ENCODE measurements at regions not wholly inside any gene's neighbourhood (a gene's known extent, or its start where the extent isn't known, plus 50 kb on each side); places are given as distances from the start of the nearest gene placed in this dataset.

DNA sequence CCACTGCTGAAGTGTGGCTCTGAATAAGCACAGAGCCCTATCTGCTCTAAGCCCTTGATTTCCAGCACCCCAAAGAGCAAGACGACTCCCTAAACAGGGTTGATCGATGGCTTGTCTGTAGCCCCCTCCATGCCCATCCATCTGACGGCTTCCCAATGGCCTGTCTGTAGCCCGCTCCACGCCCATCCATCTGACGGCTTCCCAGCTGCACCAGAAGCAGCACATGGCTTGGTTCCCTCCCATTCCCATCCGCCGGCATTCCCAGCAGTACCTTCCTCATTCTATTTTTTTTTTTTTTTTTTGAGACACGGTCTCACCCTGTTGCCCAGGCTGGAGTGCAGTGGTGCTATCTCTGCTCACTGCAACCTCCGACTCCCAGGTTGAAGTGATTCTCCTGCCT, 64.5 kb downstream of the RBFOX3 start:
- no peak for TF ChIP-seq TAF1 (IDR thresholded peaks at IDR 0.05; ENCODE audit: low read depth)
- TF ChIP-seq MXI1 (conservative IDR thresholded peaks at IDR 0.05; ENCODE audit: poor library complexity, severe bottlenecking): no peak
- no peak for TF ChIP-seq CTCF (IDR thresholded peaks at IDR 0.05; ENCODE audit: poor library complexity, severe bottlenecking)
- no peak for TF ChIP-seq POLR2AphosphoS5 (IDR thresholded peaks at IDR 0.05)
- no peak for TF ChIP-seq EP300 (conservative IDR thresholded peaks at IDR 0.05; ENCODE audit: poor library complexity, severe bottlenecking)
- no peak for TF ChIP-seq EZH2 (IDR thresholded peaks at IDR 0.05; ENCODE audit: borderline replicate concordance, insufficient read depth, low read length, poor library complexity, severe bottlenecking)

All from neural cell (in vitro differentiated cells).